ENCODE measurements at regions not wholly inside any gene's neighbourhood (a gene's known extent, or its start where the extent isn't known, plus 50 kb on each side); places are given as distances from the start of the nearest gene placed in this dataset.

DNA sequence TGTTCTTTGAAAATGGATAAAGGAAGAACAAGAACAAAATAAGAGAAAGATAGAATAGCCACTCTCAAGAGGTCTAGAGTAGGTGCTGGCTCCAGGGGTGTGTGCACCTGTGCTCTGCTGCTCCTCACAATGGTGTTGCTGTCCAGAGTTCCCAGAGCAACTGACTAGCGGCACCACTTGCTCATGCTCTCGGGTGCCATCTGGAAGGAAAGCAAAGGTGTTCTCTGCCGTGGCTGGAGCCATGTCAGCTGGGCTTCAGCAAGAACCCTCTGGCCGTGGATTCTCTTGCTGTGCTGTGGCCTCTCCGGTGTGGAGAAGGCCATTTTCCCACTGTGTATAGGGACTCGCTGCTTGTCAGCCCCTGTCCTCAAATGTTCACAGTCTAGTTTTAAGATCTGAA is 114.6 kb upstream of the TEX51 start:
- TF ChIP-seq, protein P1, sequence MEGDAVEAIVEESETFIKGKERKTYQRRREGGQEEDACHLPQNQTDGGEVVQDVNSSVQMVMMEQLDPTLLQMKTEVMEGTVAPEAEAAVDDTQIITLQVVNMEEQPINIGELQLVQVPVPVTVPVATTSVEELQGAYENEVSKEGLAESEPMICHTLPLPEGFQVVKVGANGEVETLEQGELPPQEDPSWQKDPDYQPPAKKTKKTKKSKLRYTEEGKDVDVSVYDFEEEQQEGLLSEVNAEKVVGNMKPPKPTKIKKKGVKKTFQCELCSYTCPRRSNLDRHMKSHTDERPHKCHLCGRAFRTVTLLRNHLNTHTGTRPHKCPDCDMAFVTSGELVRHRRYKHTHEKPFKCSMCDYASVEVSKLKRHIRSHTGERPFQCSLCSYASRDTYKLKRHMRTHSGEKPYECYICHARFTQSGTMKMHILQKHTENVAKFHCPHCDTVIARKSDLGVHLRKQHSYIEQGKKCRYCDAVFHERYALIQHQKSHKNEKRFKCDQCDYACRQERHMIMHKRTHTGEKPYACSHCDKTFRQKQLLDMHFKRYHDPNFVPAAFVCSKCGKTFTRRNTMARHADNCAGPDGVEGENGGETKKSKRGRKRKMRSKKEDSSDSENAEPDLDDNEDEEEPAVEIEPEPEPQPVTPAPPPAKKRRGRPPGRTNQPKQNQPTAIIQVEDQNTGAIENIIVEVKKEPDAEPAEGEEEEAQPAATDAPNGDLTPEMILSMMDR (IDR thresholded peaks at IDR 0.05), result no peak
- Mint-ChIP-seq H3K9me3 (no peaks in the 10 kb centered on the region), H3K4me1 (ENCODE audit: low read depth) (no peaks in the 10 kb centered on the region), H3K27ac (no peak overlapping the region), H3K36me3 (ENCODE audit: low read depth) (no peaks in the 10 kb centered on the region), H3K4me3 (no peak overlapping the region), H3K27me3 (peaks cover 5% of the 10 kb centered on the region)
- Histone ChIP-seq H3K4me3 (ENCODE audit: low read length) (no peak overlapping the region), H3K27ac (ENCODE audit: low read depth in 1 of 2, low read length in 2 of 2) (no peak overlapping the region), H3K27me3 (ENCODE audit: control insufficient read depth in 1 of 2, insufficient read depth in 2 of 2, low read length in 2 of 2) (peaks cover 0 to 7% of the 10 kb centered on the region in 2 experiments), H3K4me1 (ENCODE audit: insufficient read depth, low read length) (no peaks in the 10 kb centered on the region), H3K36me3 (ENCODE audit: insufficient read depth, low read length) (no peaks in the 10 kb centered on the region), H3K9me3 (ENCODE audit: control insufficient read depth in 1 of 2, insufficient read depth in 1 of 2, low read length in 2 of 2) (no peaks in the 10 kb centered on the region)
- ATAC-seq (ENCODE audit: poor library complexity) (no peak), DNase-seq (peak in 1 of 14 experiments; percentile 17)
- POLR2A ChIA-PET, result no interaction called here
- CTCF ChIA-PET, result no interaction called here
- intact Hi-C loops (cut with DNase I, micrococcal nuclease), result no loop called here

DNA sequence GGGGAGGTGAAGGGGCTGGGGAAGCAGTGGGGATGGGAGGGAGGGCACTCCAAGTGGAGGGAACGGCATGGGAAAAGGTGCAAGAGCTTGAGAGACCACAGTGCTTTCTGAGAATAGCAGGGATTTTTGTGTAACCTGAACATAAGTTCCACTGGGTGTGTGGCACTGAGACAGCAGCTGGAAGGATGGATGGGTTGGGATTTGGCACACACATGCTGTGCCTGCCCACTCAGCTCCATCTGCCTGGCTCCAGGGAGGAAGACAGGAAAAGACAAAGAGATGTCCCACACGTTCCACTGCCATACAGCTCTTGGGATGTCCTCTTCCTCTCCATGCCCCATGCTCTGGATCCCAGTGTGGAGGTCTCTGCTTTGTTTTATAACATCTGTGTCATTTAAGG is 114.1 kb upstream of the TEX51 start:
- CTCF ChIA-PET, result no interaction called here

DNA sequence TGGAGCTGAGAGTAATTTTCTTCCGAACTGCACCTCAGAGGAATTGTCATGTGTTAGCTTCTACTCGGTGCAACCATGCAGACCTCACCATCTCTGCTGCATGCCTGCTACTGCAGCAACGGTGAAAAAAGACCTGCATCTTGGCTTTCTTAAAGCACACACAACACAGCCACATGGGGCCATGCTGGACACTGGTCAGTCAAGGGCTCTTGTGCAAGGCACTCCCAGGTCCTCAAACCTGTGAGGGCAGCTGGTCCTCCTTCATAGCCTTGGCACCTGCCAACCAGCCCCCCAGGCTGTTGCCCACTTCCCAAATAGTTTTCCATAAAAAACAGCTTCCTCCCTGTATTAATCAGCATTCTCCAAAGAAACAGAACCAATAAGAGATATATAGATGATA is 113.5 kb upstream of the TEX51 start:
- no peaks in the 10 kb centered on the region for H3K4me1 ChIP-seq (ENCODE audit: insufficient read depth, low read length)
- DNase-seq (peak in 1 of 14 experiments; percentile 2), ATAC-seq (ENCODE audit: poor library complexity) (no peak)
- H3K27ac ChIP-seq (ENCODE audit: low read depth in 1 of 2, low read length in 2 of 2), result no peak overlapping the region
- ChIA-PET POLR2A (no interaction called here), CTCF (interaction anchor here (0.7 kb wide), 1 partner anchor 257 kb away, joined by 3 read pairs; no protein-coding TSS in a partner anchor)
- Mint-ChIP-seq H3K36me3 (ENCODE audit: low read depth) (no peaks in the 10 kb centered on the region), H3K4me1 (ENCODE audit: low read depth) (no peaks in the 10 kb centered on the region), H3K4me3 (no peak overlapping the region), H3K27ac (no peak overlapping the region), H3K9me3 (no peaks in the 10 kb centered on the region), H3K27me3 (peaks cover 5% of the 10 kb centered on the region)
- TF ChIP-seq, protein P1 (IDR thresholded peaks at IDR 0.05), result no peak
- intact Hi-C loops (cut with DNase I, micrococcal nuclease), result no loop called here
- H3K36me3 ChIP-seq (ENCODE audit: insufficient read depth, low read length), result no peaks in the 10 kb centered on the region
- no peak overlapping the region for H3K4me3 ChIP-seq (ENCODE audit: low read length)
- H3K9me3 ChIP-seq (ENCODE audit: control insufficient read depth in 1 of 2, insufficient read depth in 1 of 2, low read length in 2 of 2), result no peaks in the 10 kb centered on the region
- H3K27me3 ChIP-seq (ENCODE audit: control insufficient read depth in 1 of 2, insufficient read depth in 2 of 2, low read length in 2 of 2), result peaks cover 0 to 5% of the 10 kb centered on the region in 2 experiments

More for the DNA sequence above, 114.1 kb upstream of the TEX51 start:
- no peaks in the 10 kb centered on the region for H3K36me3 ChIP-seq (ENCODE audit: insufficient read depth, low read length)
- H3K9me3 Mint-ChIP-seq, result no peaks in the 10 kb centered on the region
- no peak overlapping the region for H3K4me3 ChIP-seq (ENCODE audit: low read length)
- peaks cover 5% of the 10 kb centered on the region for H3K27me3 Mint-ChIP-seq
- intact Hi-C loops (cut with DNase I, micrococcal nuclease), result no loop called here
- H3K4me3 Mint-ChIP-seq, result no peak overlapping the region
- POLR2A ChIA-PET, result interaction anchor here (0.5 kb wide), 1 partner anchor 15 kb away, joined by 3 read pairs; no protein-coding TSS in a partner anchor
- peaks cover 0 to 7% of the 10 kb centered on the region in 2 experiments for H3K27me3 ChIP-seq (ENCODE audit: control insufficient read depth in 1 of 2, insufficient read depth in 2 of 2, low read length in 2 of 2)
- no peaks in the 10 kb centered on the region for H3K4me1 Mint-ChIP-seq (ENCODE audit: low read depth)
- TF ChIP-seq, protein P1 (IDR thresholded peaks at IDR 0.05), result no peak
- H3K27ac ChIP-seq (ENCODE audit: low read depth in 1 of 2, low read length in 2 of 2), result no peak overlapping the region
- no peak overlapping the region for H3K27ac Mint-ChIP-seq
- ATAC-seq (ENCODE audit: poor library complexity) (no peak), DNase-seq (no peak)
- H3K36me3 Mint-ChIP-seq (ENCODE audit: low read depth), result no peaks in the 10 kb centered on the region
- H3K9me3 ChIP-seq (ENCODE audit: control insufficient read depth in 1 of 2, insufficient read depth in 1 of 2, low read length in 2 of 2), result no peaks in the 10 kb centered on the region
- H3K4me1 ChIP-seq (ENCODE audit: insufficient read depth, low read length), result no peaks in the 10 kb centered on the region
